Karpas-422 (cell line): ENCODE measurements at regions not wholly inside any gene's neighbourhood (a gene's known extent, or its start where the extent isn't known, plus 50 kb on each side); places are given as distances from the start of the nearest gene placed in this dataset.

Experiments used
- DNase-seq: peaks from one replicate; pipeline ENCODE4 v3.0.0-alpha.2; 2015
- H2AFZ ChIP-seq: fragments of 200-600 bp; sonication (generic); 2 replicates; pipeline ENCODE4 v1.6.1; 2014; ENCODE audit warnings: antibody characterized with exemption, low read length, mixed read lengths
- H3K27ac ChIP-seq: fragments of 200-600 bp; sonication (generic); 2 replicates; pipeline ENCODE4 v1.5.1; 2014; ENCODE audit warnings: mild to moderate bottlenecking, low read length, moderate library complexity
- H3K27me3 ChIP-seq: fragments of 200-600 bp; sonication (generic); 2 replicates; pipeline ENCODE4 v1.6.1; 2014; ENCODE audit warnings: low read length, mixed read lengths
- H3K36me3 ChIP-seq: fragments of 200-600 bp; sonication (generic); 2 replicates; pipeline ENCODE4 v1.6.1; 2014; ENCODE audit warnings: low read length, mixed read lengths; ENCODE audit not compliant: insufficient read depth
- H3K4me1 ChIP-seq: fragments of 200-600 bp; sonication (generic); 2 replicates; pipeline ENCODE4 v1.6.1; 2014; ENCODE audit warnings: mild to moderate bottlenecking, low read length, mixed read lengths
- H3K4me2 ChIP-seq: fragments of 200-600 bp; sonication (generic); 2 replicates; pipeline ENCODE4 v1.6.1; 2014; ENCODE audit warnings: low read length, low read depth, mild to moderate bottlenecking; ENCODE audit not compliant: poor library complexity, severe bottlenecking
- H3K4me3 ChIP-seq: fragments of 200-600 bp; sonication (generic); 2 replicates; pipeline ENCODE4 v1.5.1; 2014; ENCODE audit warnings: mild to moderate bottlenecking, antibody characterized with exemption, low read length, mixed read lengths
- H3K79me2 ChIP-seq: fragments of 200-600 bp; sonication (generic); 2 replicates; pipeline ENCODE4 v1.6.1; 2014; ENCODE audit warnings: mild to moderate bottlenecking, low read length, mixed read lengths
- H3K9ac ChIP-seq: fragments of 200-600 bp; sonication (generic); 2 replicates; pipeline ENCODE4 v1.6.0; 2014; ENCODE audit warnings: low read length
- H3K9me2 ChIP-seq: fragments of 200-600 bp; sonication (generic), shearing (Covaris generic); replicated peaks from 2 replicates; pipeline ENCODE4 v1.6.0; 2014; ENCODE audit warnings: mild to moderate bottlenecking, low read length, moderate library complexity; ENCODE audit not compliant: insufficient read depth
- H3K9me3 ChIP-seq: fragments of 300-700, 200-600 bp; sonication (generic); 2 replicates; pipeline ENCODE4 v1.6.1; 2014; ENCODE audit warnings: low read length, mixed read lengths
- H4K20me1 ChIP-seq: fragments of 200-600 bp; sonication (generic); 2 replicates; pipeline ENCODE4 v1.6.1; 2014; ENCODE audit warnings: mild to moderate bottlenecking, antibody characterized with exemption, low read length, low read depth; ENCODE audit not compliant: insufficient read depth

- Histone ChIP-seq H3K4me1 (no peaks in the 10 kb centered on the region), H3K9me2 (no peaks in the 10 kb centered on the region), H2AFZ (no peak overlapping the region), H3K27ac (no peak overlapping the region), H3K27me3 (no peaks in the 10 kb centered on the region), H3K4me3 (no peak overlapping the region), H3K4me2 (no peak overlapping the region), H4K20me1 (no peaks in the 10 kb centered on the region), H3K79me2 (no peaks in the 10 kb centered on the region), H3K9me3 (no peaks in the 10 kb centered on the region), H3K36me3 (no peaks in the 10 kb centered on the region), H3K9ac (no peak overlapping the region)
- DNase-seq = no peak
These were observed 334.7 kb upstream of the GULP1 start for GRCh38 chr2:187956906-187957534.

- H4K20me1 ChIP-seq = no peaks in the 10 kb centered on the region
- no peaks in the 10 kb centered on the region for H3K9me2 ChIP-seq
- H3K36me3 ChIP-seq = no peaks in the 10 kb centered on the region
- no peaks in the 10 kb centered on the region for H3K79me2 ChIP-seq
- H3K27me3 ChIP-seq = no peaks in the 10 kb centered on the region
- H3K4me2 ChIP-seq = no peak overlapping the region
- H3K4me3 ChIP-seq = no peak overlapping the region
- H3K9ac ChIP-seq = no peak overlapping the region
- no peaks in the 10 kb centered on the region for H3K4me1 ChIP-seq
- peaks cover 11% of the 10 kb centered on the region; the same call in 1 of the 2 replicates for H3K9me3 ChIP-seq
- DNase-seq = no peak
- H3K27ac ChIP-seq = no peak overlapping the region
- no peak overlapping the region for H2AFZ ChIP-seq
These were observed 331.9 kb upstream of the GULP1 start for GRCh38 chr2:187959821-187960220.

- Histone ChIP-seq H3K9ac (no peak overlapping the region), H3K27me3 (no peaks in the 10 kb centered on the region), H3K27ac (no peak overlapping the region), H3K36me3 (no peaks in the 10 kb centered on the region), H3K9me2 (no peaks in the 10 kb centered on the region), H3K4me2 (no peak overlapping the region), H2AFZ (no peak overlapping the region), H3K9me3 (peaks cover 11% of the 10 kb centered on the region; the same call in 1 of the 2 replicates), H3K4me1 (no peaks in the 10 kb centered on the region), H3K79me2 (no peaks in the 10 kb centered on the region), H4K20me1 (no peaks in the 10 kb centered on the region), H3K4me3 (no peak overlapping the region)
- DNase-seq = no peak
These were observed 329.1 kb upstream of the GULP1 start for GRCh38 chr2:187962538-187962937.

DNA sequence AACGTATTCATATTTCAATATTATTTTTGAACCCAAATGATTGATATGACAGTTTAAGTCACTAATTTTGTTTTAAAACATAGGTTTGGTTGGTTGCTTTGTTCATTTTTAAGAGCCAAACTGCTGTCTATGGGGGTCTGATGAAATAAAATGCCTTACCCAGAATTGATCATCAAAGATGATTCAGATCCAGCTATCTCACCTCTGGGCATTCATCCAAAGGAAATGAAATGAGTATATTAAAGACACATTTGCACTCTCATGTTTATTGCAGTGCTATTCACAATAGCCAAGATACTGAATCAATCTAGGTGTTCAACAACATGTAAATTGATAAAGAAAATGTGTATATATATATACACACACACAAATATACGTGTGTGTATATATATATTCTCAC lies 326.9 kb upstream of the GULP1 start:
- Histone ChIP-seq H2AFZ (no peak overlapping the region), H3K27ac (no peak overlapping the region), H4K20me1 (no peaks in the 10 kb centered on the region), H3K9ac (no peak overlapping the region), H3K27me3 (no peaks in the 10 kb centered on the region), H3K36me3 (no peaks in the 10 kb centered on the region), H3K9me2 (no peaks in the 10 kb centered on the region), H3K4me1 (no peaks in the 10 kb centered on the region), H3K4me3 (no peak overlapping the region), H3K9me3 (peaks cover 11% of the 10 kb centered on the region; the same call in 1 of the 2 replicates), H3K79me2 (no peaks in the 10 kb centered on the region), H3K4me2 (no peak overlapping the region)
- DNase-seq = no peak

GRCh38 chr2:187966924-187967323 lies 324.8 kb upstream of the GULP1 start:
- Histone ChIP-seq H3K9me3 (peaks cover 11% of the 10 kb centered on the region; the same call in 1 of the 2 replicates), H3K4me1 (no peaks in the 10 kb centered on the region), H3K4me2 (no peak overlapping the region), H3K9me2 (no peaks in the 10 kb centered on the region), H3K79me2 (no peaks in the 10 kb centered on the region), H3K9ac (no peak overlapping the region), H3K27me3 (no peaks in the 10 kb centered on the region), H3K4me3 (no peak overlapping the region), H2AFZ (no peak overlapping the region), H3K27ac (no peak overlapping the region), H4K20me1 (no peaks in the 10 kb centered on the region), H3K36me3 (no peaks in the 10 kb centered on the region)
- no peak for DNase-seq

DNA sequence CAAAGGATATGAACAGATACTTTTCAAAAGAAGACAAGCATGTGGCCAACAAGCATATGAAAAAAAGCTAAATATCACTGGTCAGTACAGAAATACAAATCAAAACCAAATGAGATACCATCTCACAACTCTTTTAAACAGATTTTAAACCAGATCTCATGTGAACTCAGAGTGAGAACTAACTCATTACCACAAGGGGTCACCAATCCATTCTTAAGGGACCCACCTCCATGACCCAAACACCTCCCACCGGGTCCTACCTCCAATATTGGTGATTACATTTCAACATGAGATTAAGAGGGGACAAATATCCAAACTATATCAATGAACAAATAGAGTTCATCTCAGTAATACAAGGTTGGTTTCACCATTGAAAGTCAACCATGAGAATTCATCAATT lies 319.8 kb upstream of the GULP1 start:
- peaks cover 6% of the 10 kb centered on the region; the same call in 1 of the 2 replicates for H3K9me3 ChIP-seq
- no peak overlapping the region for H3K27ac ChIP-seq
- no peak overlapping the region for H3K4me3 ChIP-seq
- no peaks in the 10 kb centered on the region for H3K27me3 ChIP-seq
- no peaks in the 10 kb centered on the region for H4K20me1 ChIP-seq
- no peak overlapping the region for H3K9ac ChIP-seq
- H3K4me2 ChIP-seq = no peak overlapping the region
- no peaks in the 10 kb centered on the region for H3K36me3 ChIP-seq
- no peak overlapping the region for H2AFZ ChIP-seq
- no peak for DNase-seq
- no peaks in the 10 kb centered on the region for H3K9me2 ChIP-seq
- H3K4me1 ChIP-seq = no peaks in the 10 kb centered on the region
- H3K79me2 ChIP-seq = no peaks in the 10 kb centered on the region

- H3K27me3 ChIP-seq = no peaks in the 10 kb centered on the region
- H3K27ac ChIP-seq = no peak overlapping the region
- no peaks in the 10 kb centered on the region for H3K4me1 ChIP-seq
- H4K20me1 ChIP-seq = no peaks in the 10 kb centered on the region
- no peaks in the 10 kb centered on the region for H3K79me2 ChIP-seq
- H3K9ac ChIP-seq = no peak overlapping the region
- peaks cover 10% of the 10 kb centered on the region; the same call in 1 of the 2 replicates for H3K9me3 ChIP-seq
- no peak overlapping the region for H3K4me3 ChIP-seq
- no peak overlapping the region for H3K4me2 ChIP-seq
- no peaks in the 10 kb centered on the region for H3K9me2 ChIP-seq
- no peak for DNase-seq
- H2AFZ ChIP-seq = no peak overlapping the region
- no peaks in the 10 kb centered on the region for H3K36me3 ChIP-seq
These were observed 315.3 kb upstream of the GULP1 start for GRCh38 chr2:187976259-187976985.

GRCh38 chr2:187976986-187977333 lies 314.7 kb upstream of the GULP1 start:
- H3K9ac ChIP-seq = no peak overlapping the region
- no peak for DNase-seq
- no peaks in the 10 kb centered on the region for H3K9me2 ChIP-seq
- H3K36me3 ChIP-seq = no peaks in the 10 kb centered on the region
- H3K4me1 ChIP-seq = no peaks in the 10 kb centered on the region
- H4K20me1 ChIP-seq = no peaks in the 10 kb centered on the region
- no peak overlapping the region for H2AFZ ChIP-seq
- peaks cover 10% of the 10 kb centered on the region; the same call in 1 of the 2 replicates for H3K9me3 ChIP-seq
- H3K27me3 ChIP-seq = no peaks in the 10 kb centered on the region
- no peaks in the 10 kb centered on the region for H3K79me2 ChIP-seq
- no peak overlapping the region for H3K4me2 ChIP-seq
- no peak overlapping the region for H3K4me3 ChIP-seq
- no peak overlapping the region for H3K27ac ChIP-seq
